GM12872 (cell line): ENCODE measurements at regions not wholly inside any gene's neighbourhood (a gene's known extent, or its start where the extent isn't known, plus 50 kb on each side); places are given as distances from the start of the nearest gene placed in this dataset.

Experiments
- TF ChIP-seq, protein P1 (sequence below): IDR thresholded peaks from 3 replicates; pipeline ENCODE4 v1.5.1; 2011; ENCODE audit warnings: low read depth, mild to moderate bottlenecking, low read length, moderate library complexity; ENCODE audit not compliant: insufficient read depth

DNA sequence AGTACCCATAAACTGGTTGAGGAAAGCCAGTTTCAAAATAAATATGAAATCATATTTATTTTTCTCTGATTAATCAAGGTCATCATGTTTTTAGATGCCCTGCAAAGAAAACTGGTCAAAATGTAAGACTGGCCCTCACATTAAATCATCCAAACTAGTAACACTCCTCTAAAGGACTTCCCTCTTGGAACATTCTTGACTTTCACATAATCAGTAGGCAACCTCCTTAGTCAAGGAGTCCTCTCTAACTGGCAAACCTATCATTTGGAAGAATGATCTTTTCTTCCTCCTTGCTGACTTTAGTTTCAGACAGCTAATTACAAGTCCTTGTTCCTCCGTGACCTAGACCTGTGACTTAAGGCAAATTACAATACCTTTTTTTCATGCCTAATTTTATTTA is 82.5 kb upstream of the DCBLD2 start:
- TF ChIP-seq, protein P1, sequence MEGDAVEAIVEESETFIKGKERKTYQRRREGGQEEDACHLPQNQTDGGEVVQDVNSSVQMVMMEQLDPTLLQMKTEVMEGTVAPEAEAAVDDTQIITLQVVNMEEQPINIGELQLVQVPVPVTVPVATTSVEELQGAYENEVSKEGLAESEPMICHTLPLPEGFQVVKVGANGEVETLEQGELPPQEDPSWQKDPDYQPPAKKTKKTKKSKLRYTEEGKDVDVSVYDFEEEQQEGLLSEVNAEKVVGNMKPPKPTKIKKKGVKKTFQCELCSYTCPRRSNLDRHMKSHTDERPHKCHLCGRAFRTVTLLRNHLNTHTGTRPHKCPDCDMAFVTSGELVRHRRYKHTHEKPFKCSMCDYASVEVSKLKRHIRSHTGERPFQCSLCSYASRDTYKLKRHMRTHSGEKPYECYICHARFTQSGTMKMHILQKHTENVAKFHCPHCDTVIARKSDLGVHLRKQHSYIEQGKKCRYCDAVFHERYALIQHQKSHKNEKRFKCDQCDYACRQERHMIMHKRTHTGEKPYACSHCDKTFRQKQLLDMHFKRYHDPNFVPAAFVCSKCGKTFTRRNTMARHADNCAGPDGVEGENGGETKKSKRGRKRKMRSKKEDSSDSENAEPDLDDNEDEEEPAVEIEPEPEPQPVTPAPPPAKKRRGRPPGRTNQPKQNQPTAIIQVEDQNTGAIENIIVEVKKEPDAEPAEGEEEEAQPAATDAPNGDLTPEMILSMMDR = no peak

DNA sequence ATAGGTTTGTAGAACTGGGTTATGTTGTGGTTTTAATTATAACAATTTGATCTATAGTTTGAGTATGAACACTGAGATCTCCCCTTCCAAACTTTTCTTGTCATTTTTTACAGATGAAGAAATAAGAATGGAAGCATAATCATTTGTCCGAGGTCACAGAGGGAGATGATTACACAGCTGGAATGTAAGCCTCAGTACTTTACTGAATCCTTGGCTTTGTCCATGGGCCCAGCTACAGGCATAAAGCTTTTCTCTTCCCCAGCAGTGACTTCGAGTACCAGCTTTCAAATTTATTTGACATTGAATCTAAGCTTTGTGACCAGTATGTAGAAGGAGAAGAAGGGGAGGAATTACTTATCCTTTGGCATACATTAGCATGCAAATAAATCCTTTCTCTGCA is 80.9 kb upstream of the DCBLD2 start:
- TF ChIP-seq, protein P1 = no peak

DNA sequence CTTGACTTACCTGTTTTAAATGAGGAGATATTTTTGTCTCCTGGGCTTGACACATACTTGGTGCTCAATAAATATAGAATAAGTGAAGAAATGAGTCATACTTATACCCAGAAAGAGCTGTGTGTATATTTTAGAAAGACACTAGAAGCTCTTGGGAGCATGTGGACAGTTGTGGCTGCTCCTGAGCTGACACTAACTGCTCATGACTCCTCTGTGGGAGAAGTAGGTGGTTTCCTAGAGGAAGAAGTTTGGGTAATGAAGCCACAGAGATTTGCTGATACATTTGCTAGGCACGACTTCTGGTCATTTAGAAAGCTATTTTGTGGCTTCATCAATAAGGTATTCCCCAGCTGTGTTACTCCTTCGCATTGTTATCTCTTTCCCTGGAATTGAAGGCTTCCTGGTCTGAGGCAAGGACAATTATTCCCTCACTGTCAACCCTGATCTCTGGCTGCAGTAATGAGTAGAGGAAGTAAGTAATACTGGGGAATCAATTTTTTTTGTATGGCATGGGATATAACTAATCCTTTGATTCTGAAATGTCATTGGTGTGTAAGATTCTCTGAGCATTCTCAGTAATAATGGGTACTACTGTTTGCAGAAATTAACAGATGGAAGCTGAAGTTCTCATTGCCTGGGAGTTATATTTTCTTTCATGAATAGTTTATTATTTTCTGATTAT is 79.6 kb upstream of the DCBLD2 start:
- TF ChIP-seq, protein P1 = no peak

DNA sequence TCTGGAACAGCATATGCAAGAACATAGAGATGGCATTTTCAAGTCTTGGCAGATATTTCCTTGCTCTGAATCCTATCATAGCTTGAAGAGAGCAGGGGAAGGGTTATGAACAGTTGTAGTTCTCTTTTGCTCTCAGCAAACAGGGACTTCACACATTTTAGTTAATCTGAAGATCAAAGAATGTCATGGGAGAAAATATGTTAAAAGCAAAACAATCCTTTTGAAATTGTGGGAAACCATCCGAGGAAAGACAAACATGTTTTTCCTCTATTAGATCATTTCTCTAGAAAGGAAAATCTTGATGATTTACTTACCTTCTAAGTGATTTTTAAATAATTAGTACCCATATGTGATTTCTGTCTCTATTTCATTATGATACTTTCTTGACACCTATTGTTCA is 77.8 kb upstream of the DCBLD2 start:
- TF ChIP-seq, protein P1 = no peak

DNA sequence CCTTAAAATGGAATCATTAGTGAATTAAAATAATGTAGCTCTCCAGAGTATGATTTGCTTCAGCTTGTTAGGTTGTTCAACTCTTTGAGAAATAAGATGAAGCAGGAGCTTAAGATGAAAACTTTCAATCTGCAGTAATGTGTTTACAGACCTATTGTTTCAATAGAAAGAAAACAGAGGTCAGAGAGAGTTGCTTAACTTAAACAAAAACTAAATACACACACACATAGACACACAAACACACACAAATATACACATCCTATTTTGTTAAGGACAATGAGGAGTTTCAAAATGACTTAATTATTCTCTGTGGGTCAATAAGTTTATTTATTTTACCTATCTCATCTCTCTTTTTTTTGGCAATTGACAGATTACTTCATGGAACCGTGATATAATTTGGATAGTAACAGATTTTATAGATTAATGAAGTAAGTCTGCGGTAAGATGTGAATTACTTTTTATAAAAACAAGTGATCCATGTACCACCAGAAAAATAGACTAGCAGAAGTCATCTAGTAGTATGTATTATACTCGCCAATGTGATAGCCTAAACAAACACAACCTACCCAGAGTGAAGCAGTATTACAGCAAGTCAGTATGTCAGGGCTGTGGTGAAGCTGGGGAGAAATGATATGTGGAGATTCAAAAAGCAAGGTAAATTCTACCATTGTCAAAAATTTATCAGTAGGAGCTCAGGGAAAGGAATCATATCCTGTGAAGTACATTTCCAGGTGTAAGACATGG is 76.7 kb upstream of the DCBLD2 start:
- TF ChIP-seq, protein P1 = no peak

DNA sequence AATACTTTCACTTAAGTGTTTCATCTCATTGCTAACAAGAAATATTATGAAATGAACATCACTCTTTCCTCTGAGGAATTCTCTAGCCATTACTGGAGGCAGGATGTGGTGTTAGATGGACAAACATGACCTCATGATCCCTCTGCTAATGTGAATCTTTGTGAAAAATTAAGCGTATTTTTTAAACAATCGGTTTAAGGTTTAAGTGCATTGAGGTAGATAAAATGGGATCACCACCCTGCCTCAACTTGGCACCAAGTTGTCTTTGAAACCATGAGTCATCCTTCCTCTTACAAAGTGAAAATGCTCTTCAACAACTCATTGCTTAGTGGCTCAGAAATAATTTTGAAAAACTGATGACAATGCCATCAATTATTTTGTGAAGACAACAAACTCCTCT is 76.0 kb upstream of the DCBLD2 start:
- TF ChIP-seq, protein P1 = no peak

DNA sequence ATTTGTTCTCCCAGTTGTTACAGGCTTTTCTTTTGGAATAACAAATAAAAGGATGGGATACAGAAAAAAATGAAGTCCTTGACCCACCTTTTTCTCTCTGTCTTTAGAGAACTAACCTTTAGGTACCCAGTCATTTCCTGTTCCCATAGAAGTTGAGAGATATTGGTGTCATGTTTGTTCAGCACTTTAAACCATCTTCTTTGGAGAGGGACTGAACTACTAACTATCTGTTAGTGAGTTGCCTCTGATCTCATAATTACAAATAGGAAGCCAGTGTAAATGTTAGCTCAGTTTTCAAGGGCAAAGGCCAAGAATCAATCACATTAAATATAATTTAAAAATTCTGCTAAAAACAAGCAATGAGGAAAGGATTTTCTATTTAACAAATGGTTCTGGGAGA is 72.9 kb upstream of the DCBLD2 start:
- TF ChIP-seq, protein P1 = no peak
